ENCODE measurements at regions not wholly inside any gene's neighbourhood (a gene's known extent, or its start where the extent isn't known, plus 50 kb on each side); places are given as distances from the start of the nearest gene placed in this dataset.
"Not testable (repeated sequence)": the region's sequence is repeated elsewhere in the genome, so short reads cannot be mapped to it uniquely, and the experiment has no call there.

- DNase-seq = no peak
- no peak overlapping the region for H3K4me3 ChIP-seq (ENCODE audit: low read depth, low read length)
- TF ChIP-seq CTCF (IDR thresholded peaks at IDR 0.05; ENCODE audit: low read depth, low read length) = no peak
- no peaks in the 10 kb centered on the region for H3K9me3 ChIP-seq
- H3K36me3 ChIP-seq = no peaks in the 10 kb centered on the region
- H3K27me3 ChIP-seq = no peaks in the 10 kb centered on the region
- no peaks in the 10 kb centered on the region for H3K4me1 ChIP-seq
Measured at GRCh38 chr6:22367346-22367745, 70.5 kb upstream of the PRL start.

- Histone ChIP-seq H3K4me3 (ENCODE audit: low read depth, low read length) (no peak overlapping the region), H3K36me3 (no peaks in the 10 kb centered on the region), H3K9me3 (no peaks in the 10 kb centered on the region), H3K4me1 (no peaks in the 10 kb centered on the region), H3K27me3 (no peaks in the 10 kb centered on the region)
- TF ChIP-seq CTCF (IDR thresholded peaks at IDR 0.05; ENCODE audit: low read depth, low read length) = no peak
- DNase-seq = no peak
Measured at GRCh38 chr6:22368794-22369193, 72.0 kb upstream of the PRL start.

GRCh38 chr6:22372922-22373321 is 76.1 kb upstream of the PRL start:
- TF ChIP-seq CTCF (IDR thresholded peaks at IDR 0.05; ENCODE audit: low read depth, low read length) = no peak
- H3K27me3 ChIP-seq = no peaks in the 10 kb centered on the region
- no peaks in the 10 kb centered on the region for H3K4me1 ChIP-seq
- H3K9me3 ChIP-seq = no peaks in the 10 kb centered on the region
- no peaks in the 10 kb centered on the region for H3K36me3 ChIP-seq
- no peak for DNase-seq
- no peak overlapping the region for H3K4me3 ChIP-seq (ENCODE audit: low read depth, low read length)

- H3K9me3 ChIP-seq; H3K4me3 ChIP-seq (ENCODE audit: low read depth, low read length); DNase-seq; H3K4me1 ChIP-seq; H3K36me3 ChIP-seq; H3K27me3 ChIP-seq: not testable (repeated sequence)
Measured at GRCh38 chr6:22374950-22375349, 78.1 kb upstream of the PRL start.

- H3K9me3 ChIP-seq; H3K4me3 ChIP-seq (ENCODE audit: low read depth, low read length); H3K4me1 ChIP-seq; DNase-seq; H3K27me3 ChIP-seq; H3K36me3 ChIP-seq: not testable (repeated sequence)
Measured at GRCh38 chr6:22376293-22376692, 79.5 kb upstream of the PRL start.

- H3K9me3 ChIP-seq; DNase-seq; H3K4me3 ChIP-seq (ENCODE audit: low read depth, low read length); H3K4me1 ChIP-seq; H3K36me3 ChIP-seq; H3K27me3 ChIP-seq: not testable (repeated sequence)
Measured at GRCh38 chr6:22378536-22378935, 81.7 kb upstream of the PRL start.

GRCh38 chr6:22380236-22380635 is 83.4 kb upstream of the PRL start:
- Histone ChIP-seq H3K9me3 (no peaks in the 10 kb centered on the region), H3K27me3 (no peaks in the 10 kb centered on the region), H3K4me3 (ENCODE audit: low read depth, low read length) (no peak overlapping the region), H3K4me1 (peaks cover 2% of the 10 kb centered on the region; the same call in 1 of the 2 replicates), H3K36me3 (no peaks in the 10 kb centered on the region)
- no peak for TF ChIP-seq CTCF (IDR thresholded peaks at IDR 0.05; ENCODE audit: low read depth, low read length)
- DNase-seq = no peak

GRCh38 chr6:22381845-22382544 is 85.2 kb upstream of the PRL start:
- no peaks in the 10 kb centered on the region for H3K9me3 ChIP-seq
- H3K4me1 ChIP-seq = peaks cover 2% of the 10 kb centered on the region; the same call in 1 of the 2 replicates
- no peaks in the 10 kb centered on the region for H3K36me3 ChIP-seq
- H3K27me3 ChIP-seq = no peaks in the 10 kb centered on the region
- no peak for DNase-seq
- no peak for TF ChIP-seq CTCF (IDR thresholded peaks at IDR 0.05; ENCODE audit: low read depth, low read length)
- no peak overlapping the region for H3K4me3 ChIP-seq (ENCODE audit: low read depth, low read length)
